NCI-H2081 treated with DMSO at 0.1 percent for 48 hours (cell line): ENCODE measurements at regions not wholly inside any gene's neighbourhood (a gene's known extent, or its start where the extent isn't known, plus 50 kb on each side); places are given as distances from the start of the nearest gene placed in this dataset.
"Not testable (repeated sequence)": the region's sequence is repeated elsewhere in the genome, so short reads cannot be mapped to it uniquely, and the experiment has no call there.

Experiments used
- DNase-seq: peaks from one replicate; lab custom pipeline; 2025; lab: John Stamatoyannopoulos, UW

- DNase-seq, result no peak
Measured at GRCh38 chr2:123485056-123485455, 540.0 kb upstream of the CNTNAP5 start.

- DNase-seq, result no peak
Measured at GRCh38 chr2:123493687-123494086, 531.4 kb upstream of the CNTNAP5 start.

GRCh38 chr2:123495241-123495640 lies 529.8 kb upstream of the CNTNAP5 start:
- no peak for DNase-seq

- DNase-seq, result no peak
Measured at GRCh38 chr2:123500346-123500745, 524.7 kb upstream of the CNTNAP5 start.

GRCh38 chr2:123500988-123501387 lies 524.1 kb upstream of the CNTNAP5 start:
- no peak for DNase-seq

GRCh38 chr2:123502931-123503330 lies 522.2 kb upstream of the CNTNAP5 start:
- no peak for DNase-seq

DNA sequence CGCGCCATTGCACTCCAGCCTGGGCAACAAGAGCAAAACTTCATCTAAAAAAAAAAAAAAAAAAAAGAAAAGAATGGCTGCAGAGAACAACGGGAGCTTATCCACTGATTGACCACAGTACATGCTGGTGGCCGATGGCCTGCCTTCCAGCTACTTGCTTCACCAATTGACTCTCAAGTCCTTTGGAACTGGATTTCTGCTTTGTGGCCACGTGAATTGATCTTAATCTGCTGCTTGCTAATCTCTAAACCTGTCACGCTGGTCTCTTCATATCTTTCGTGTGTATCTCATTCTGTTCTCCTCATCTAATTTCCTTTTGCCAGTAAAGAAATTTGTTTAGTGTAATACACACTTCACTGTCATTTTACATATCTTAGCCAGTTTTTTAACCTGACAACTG lies 512.5 kb upstream of the CNTNAP5 start:
- DNase-seq, result no peak

- DNase-seq, result no peak
Measured at GRCh38 chr2:123513351-123513750, 511.7 kb upstream of the CNTNAP5 start.

GRCh38 chr2:123514613-123515207 lies 510.4 kb upstream of the CNTNAP5 start:
- no peak for DNase-seq

- DNase-seq, result no peak
Measured at GRCh38 chr2:123518367-123518766, 506.7 kb upstream of the CNTNAP5 start.

GRCh38 chr2:123521854-123522253 lies 503.2 kb upstream of the CNTNAP5 start:
- no peak for DNase-seq

- DNase-seq, result not testable (repeated sequence)
Measured at GRCh38 chr2:123522498-123522897, 502.6 kb upstream of the CNTNAP5 start.

DNA sequence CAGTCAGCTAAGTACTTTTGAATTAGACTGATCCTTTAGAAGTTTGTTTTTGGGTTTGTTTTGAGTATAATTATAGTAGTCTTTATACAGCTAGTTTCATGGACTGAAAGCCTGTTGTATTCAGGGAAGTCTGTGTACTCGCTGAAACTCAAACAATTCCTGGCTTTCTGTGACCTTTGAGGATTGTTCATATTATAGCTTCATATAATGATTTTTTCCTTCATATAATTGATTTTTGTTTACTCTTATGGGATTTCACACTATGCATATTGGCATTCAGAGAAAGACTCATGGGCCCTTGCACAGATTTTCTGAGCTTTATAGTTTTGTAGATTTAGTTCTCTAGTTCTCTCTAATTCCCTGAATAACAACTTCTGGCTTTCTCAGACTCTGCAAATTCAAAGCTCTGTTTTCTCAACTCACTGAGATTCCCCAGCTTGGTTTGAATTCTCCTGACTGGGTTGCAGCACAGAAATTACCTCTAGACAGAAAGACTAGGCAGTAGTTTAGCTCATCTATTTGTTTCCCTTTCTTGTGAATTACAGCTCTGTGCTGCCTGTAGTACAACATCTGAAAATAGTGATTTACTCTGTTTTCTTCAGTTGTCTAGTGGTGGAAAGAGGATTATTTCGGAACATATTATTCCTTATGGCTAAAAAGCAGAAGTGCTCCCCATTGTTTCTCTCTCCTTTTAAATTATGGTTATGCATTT lies 495.9 kb upstream of the CNTNAP5 start:
- no peak for DNase-seq

GRCh38 chr2:123530004-123530403 lies 495.1 kb upstream of the CNTNAP5 start:
- DNase-seq, result no peak

GRCh38 chr2:123532126-123532525 lies 493.0 kb upstream of the CNTNAP5 start:
- DNase-seq, result no peak

DNA sequence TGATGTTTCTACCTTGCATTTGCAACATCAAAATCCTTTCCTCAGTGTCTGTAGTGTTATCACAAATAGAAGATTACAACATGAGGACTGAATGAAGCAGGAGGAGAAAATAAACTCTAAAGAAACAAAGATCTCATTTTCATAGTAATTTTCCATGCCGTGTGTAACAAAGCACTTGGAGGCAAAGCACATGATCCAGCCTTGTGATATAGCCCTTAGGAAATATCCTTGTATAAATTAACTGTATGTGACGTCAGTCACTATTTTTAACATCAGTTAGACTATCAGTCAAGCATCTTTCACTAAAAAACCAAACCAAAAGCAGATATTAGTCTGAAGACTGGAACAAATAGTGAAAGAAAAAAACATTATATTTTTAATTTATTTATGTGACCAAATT lies 492.1 kb upstream of the CNTNAP5 start:
- DNase-seq, result no peak

DNA sequence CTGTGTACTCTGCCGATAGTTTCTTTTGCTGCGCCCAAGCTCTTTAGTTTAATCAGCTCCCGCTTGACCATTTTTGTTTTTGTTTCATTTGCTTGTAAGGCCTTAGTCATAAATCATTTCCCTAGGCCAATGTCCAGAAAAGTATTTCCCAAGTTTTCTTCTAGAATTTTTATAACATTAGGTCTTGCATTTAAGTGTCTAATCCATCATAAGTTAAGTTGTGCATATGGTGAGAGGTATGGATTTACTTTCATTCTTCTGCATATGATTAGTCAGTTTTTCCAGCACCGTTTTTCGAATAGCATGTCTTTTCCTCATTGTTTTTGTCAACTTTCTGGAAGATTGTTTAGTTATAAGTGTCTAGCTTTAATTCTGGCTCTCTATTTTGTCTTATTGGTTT lies 484.8 kb upstream of the CNTNAP5 start:
- DNase-seq, result no peak

GRCh38 chr2:123546353-123546752 lies 478.7 kb upstream of the CNTNAP5 start:
- DNase-seq, result no peak

DNA sequence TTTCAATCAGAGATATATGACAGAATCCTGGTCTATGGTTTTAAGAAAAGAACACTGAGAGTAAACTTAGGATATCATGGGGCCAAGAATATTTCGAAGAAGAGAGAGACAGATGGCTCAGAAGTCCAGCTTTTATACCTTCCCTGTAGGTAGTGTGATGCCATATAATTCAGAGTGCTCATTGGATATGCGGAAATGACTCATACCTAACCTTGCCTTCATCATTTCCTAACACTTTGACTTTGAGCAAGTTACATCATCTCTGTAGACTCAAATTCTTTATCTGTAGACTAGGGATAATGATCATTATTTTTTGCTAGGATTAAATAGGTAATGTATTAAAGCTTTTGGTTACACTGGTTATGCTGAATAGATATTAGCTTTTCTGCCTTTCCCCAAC lies 461.6 kb upstream of the CNTNAP5 start:
- DNase-seq, result no peak

- no peak for DNase-seq
Measured at GRCh38 chr2:123566291-123566946, 458.7 kb upstream of the CNTNAP5 start.

- no peak for DNase-seq
Measured at GRCh38 chr2:123578016-123578415, 447.1 kb upstream of the CNTNAP5 start.

GRCh38 chr2:123596621-123597020 lies 428.5 kb upstream of the CNTNAP5 start:
- no peak for DNase-seq

DNA sequence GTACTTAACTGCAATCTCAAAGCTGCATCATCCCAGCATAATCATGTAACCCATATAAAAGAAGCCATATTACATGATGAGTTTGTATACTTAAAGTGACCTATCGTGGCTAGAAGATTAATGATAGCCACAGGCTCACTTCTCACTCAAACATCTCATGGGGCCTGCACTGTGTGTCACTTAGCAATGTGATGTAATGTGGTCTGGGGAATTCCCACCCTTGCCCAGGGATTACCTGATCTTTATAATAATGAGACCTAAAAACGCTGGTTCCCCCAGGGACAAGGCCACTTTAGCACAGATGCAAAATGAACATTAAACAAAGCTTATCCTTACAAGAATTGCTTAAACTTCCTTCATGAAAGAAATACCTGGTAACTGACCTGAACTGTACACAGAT lies 427.1 kb upstream of the CNTNAP5 start:
- no peak for DNase-seq
